IPS-18a (cell line): ENCODE measurements at regions not wholly inside any gene's neighbourhood (a gene's known extent, or its start where the extent isn't known, plus 50 kb on each side); places are given as distances from the start of the nearest gene placed in this dataset.

ENCODE experiments used
- H3K27ac ChIP-seq: one replicate; pipeline ENCODE4 v1.5.1; 2013; ENCODE audit warnings: low read length
- H3K27me3 ChIP-seq: one replicate; pipeline ENCODE4 v1.6.1; 2013; ENCODE audit warnings: mild to moderate bottlenecking, low read length; ENCODE audit not compliant: control insufficient read depth, insufficient read depth
- H3K36me3 ChIP-seq: one replicate; pipeline ENCODE4 v1.6.1; 2013; ENCODE audit warnings: low read depth, low read length; ENCODE audit not compliant: control insufficient read depth
- H3K4me1 ChIP-seq: one replicate; pipeline ENCODE4 v1.6.1; 2013; ENCODE audit warnings: low read depth, low read length; ENCODE audit not compliant: control insufficient read depth
- H3K4me3 ChIP-seq: one replicate; pipeline ENCODE4 v1.5.1; 2013; ENCODE audit warnings: low read length
- H3K9ac ChIP-seq: one replicate; pipeline ENCODE4 v1.6.1; 2013; ENCODE audit warnings: mild to moderate bottlenecking, low read length, moderate library complexity
- H3K9me3 ChIP-seq: one replicate; pipeline ENCODE4 v1.6.1; 2013; ENCODE audit warnings: low read depth, low read length; ENCODE audit not compliant: control insufficient read depth

- H3K27ac ChIP-seq: no peak overlapping the region
- no peaks in the 10 kb centered on the region for H3K4me1 ChIP-seq
- H3K4me3 ChIP-seq: no peak overlapping the region
- no peaks in the 10 kb centered on the region for H3K36me3 ChIP-seq
- no peaks in the 10 kb centered on the region for H3K27me3 ChIP-seq
- peaks cover 11% of the 10 kb centered on the region for H3K9me3 ChIP-seq
- no peak overlapping the region for H3K9ac ChIP-seq
Measured at GRCh38 chr12:31843398-31844095, 114.7 kb upstream of the AMN1 start.

DNA sequence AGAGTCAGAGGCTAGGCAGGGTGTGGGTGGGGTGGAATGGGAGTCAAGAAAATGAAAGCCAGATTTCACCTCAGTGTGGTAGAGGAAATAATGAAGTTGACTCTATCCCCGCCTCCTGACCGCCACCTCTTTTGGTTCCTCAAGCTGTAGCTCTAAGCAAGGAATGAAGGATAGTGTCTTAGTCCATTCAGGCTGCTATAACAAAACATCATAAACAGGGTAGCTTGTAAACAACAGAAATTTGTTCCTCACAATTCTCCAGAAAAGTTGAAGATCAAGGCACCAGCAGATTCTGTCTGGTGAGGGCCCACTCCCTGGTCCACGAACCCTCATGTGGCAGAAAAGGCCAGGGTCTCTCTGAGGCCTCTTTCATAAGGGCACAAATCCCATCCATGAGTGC, 109.1 kb upstream of the AMN1 start:
- Histone ChIP-seq H3K27ac (no peak overlapping the region), H3K36me3 (no peaks in the 10 kb centered on the region), H3K9ac (no peak overlapping the region), H3K9me3 (no peaks in the 10 kb centered on the region), H3K4me3 (no peak overlapping the region), H3K4me1 (no peaks in the 10 kb centered on the region), H3K27me3 (no peaks in the 10 kb centered on the region)

GRCh38 chr12:31835276-31835882, 106.6 kb upstream of the AMN1 start:
- Histone ChIP-seq H3K9ac (no peak overlapping the region), H3K4me1 (no peaks in the 10 kb centered on the region), H3K27ac (no peak overlapping the region)

GRCh38 chr12:31834150-31834549, 105.3 kb upstream of the AMN1 start:
- Histone ChIP-seq H3K9ac (no peak overlapping the region), H3K27me3 (no peaks in the 10 kb centered on the region), H3K9me3 (no peaks in the 10 kb centered on the region), H3K36me3 (no peaks in the 10 kb centered on the region), H3K4me1 (no peaks in the 10 kb centered on the region), H3K27ac (no peak overlapping the region), H3K4me3 (no peak overlapping the region)

More at GRCh38 chr12:31835276-31835882, 106.6 kb upstream of the AMN1 start:
- H3K9me3 ChIP-seq: no peaks in the 10 kb centered on the region
- H3K27me3 ChIP-seq: no peaks in the 10 kb centered on the region
- H3K36me3 ChIP-seq: no peaks in the 10 kb centered on the region
- H3K4me3 ChIP-seq: no peak overlapping the region

DNA sequence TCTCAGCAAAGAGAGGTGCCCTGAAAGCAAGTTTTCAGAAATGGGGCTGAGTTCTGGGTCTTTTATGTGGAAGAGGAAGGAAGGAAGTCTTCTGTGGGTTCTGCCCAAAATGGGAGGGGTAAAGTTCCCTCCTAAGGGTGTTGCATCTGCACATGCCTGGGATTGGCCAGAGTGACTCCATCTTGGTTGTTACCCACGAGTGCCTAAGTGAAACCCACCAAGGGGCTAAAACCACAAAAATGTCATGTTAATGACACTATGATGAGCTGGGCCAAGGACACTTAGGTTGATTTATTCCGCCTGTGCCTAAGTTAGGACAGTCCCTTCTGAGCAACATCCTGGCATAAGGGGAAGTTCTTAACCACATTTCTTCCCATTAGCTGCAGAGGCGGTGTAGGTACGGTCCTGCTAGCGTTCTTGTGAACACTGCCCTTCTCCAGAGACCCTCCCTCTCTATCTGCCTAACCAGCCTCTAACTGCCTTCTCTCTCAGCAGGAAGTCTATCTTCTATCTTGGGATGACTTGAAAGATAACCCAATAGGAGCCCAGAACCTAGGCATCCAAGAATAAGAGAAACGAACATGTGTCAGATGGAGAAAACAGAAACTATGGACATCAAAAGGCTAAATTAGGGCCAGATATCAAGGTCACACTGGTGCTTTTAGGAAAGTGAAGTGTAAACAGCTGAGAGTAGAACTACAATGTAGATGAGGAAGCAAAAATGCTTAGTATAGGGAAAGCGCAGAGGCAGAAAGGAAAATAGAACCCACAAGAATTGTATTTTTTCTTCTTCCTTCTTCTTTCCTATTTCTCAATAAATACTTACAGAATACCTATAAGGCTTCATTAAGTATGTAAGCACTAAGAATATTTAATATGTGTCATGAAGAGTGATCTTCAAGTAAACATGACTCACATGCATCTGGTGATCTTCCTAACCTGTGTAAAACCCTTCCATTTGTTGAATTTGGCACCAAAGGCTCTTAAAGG, 104.2 kb upstream of the AMN1 start:
- Histone ChIP-seq H3K27ac (no peak overlapping the region), H3K9me3 (no peaks in the 10 kb centered on the region), H3K36me3 (no peaks in the 10 kb centered on the region), H3K27me3 (no peaks in the 10 kb centered on the region), H3K4me3 (no peak overlapping the region), H3K9ac (no peak overlapping the region), H3K4me1 (no peaks in the 10 kb centered on the region)

- Histone ChIP-seq H3K36me3 (no peaks in the 10 kb centered on the region), H3K27me3 (no peaks in the 10 kb centered on the region)
Measured at GRCh38 chr12:31828071-31828470, 99.2 kb upstream of the AMN1 start.

DNA sequence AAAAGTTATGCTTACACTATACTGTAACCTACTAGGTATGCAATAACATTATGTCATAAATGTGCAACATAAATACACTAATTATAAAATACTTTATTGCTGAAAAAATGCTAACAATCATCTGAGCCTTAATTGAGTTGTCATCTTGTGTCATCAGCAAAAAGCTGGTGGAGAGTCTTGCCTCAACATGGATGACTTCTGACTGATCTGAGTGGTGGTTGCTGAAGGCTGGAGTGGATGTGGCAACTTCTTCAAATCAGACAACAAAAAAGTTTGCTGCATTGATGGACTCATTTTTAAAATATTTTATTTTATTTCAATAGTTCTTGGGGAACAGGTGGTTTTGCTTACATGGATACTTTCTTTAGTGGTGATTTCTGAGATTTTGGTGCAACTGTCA, 93.9 kb upstream of the AMN1 start:
- H3K27ac ChIP-seq: no peak overlapping the region
- no peak overlapping the region for H3K4me3 ChIP-seq
- H3K4me1 ChIP-seq: no peaks in the 10 kb centered on the region
- no peaks in the 10 kb centered on the region for H3K36me3 ChIP-seq
- H3K9ac ChIP-seq: no peak overlapping the region
- H3K9me3 ChIP-seq: peaks cover 4% of the 10 kb centered on the region
- H3K27me3 ChIP-seq: no peaks in the 10 kb centered on the region

More at GRCh38 chr12:31828071-31828470, 99.2 kb upstream of the AMN1 start:
- no peak overlapping the region for H3K27ac ChIP-seq
- peaks cover 4% of the 10 kb centered on the region for H3K9me3 ChIP-seq
- H3K9ac ChIP-seq: no peak overlapping the region
- no peaks in the 10 kb centered on the region for H3K4me1 ChIP-seq
- H3K4me3 ChIP-seq: no peak overlapping the region

- H3K9me3 ChIP-seq: peaks cover 4% of the 10 kb centered on the region
- H3K27me3 ChIP-seq: no peaks in the 10 kb centered on the region
- no peak overlapping the region for H3K27ac ChIP-seq
- H3K4me1 ChIP-seq: no peaks in the 10 kb centered on the region
- H3K9ac ChIP-seq: no peak overlapping the region
- no peaks in the 10 kb centered on the region for H3K36me3 ChIP-seq
- no peak overlapping the region for H3K4me3 ChIP-seq
Measured at GRCh38 chr12:31821484-31821883, 92.7 kb upstream of the AMN1 start.

DNA sequence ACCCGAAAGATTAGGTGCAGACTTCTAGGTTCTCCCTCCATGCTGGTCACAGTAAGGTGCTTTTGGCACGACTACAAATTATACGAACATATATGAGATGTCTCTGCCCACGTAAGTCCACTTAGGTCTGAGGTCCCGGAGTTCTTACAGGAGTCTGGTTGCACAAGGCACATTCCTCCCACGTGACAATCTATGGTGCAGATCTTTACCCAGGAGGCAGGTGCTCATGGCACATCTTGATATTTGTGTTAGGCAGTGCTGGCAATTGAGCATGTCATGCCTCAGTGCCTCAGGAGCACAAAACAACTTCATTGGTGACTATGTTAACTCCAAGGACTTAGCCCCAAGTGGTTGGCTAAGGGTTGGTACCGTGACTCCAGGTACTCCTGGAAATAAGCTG, 92.0 kb upstream of the AMN1 start:
- no peaks in the 10 kb centered on the region for H3K4me1 ChIP-seq
- no peaks in the 10 kb centered on the region for H3K36me3 ChIP-seq
- H3K9ac ChIP-seq: no peak overlapping the region
- no peak overlapping the region for H3K27ac ChIP-seq
- H3K9me3 ChIP-seq: no peaks in the 10 kb centered on the region
- H3K27me3 ChIP-seq: no peaks in the 10 kb centered on the region
- no peak overlapping the region for H3K4me3 ChIP-seq

GRCh38 chr12:31819427-31819826, 90.6 kb upstream of the AMN1 start:
- no peaks in the 10 kb centered on the region for H3K36me3 ChIP-seq

GRCh38 chr12:31818623-31819268, 89.9 kb upstream of the AMN1 start:
- H3K9ac ChIP-seq: no peak overlapping the region
- no peaks in the 10 kb centered on the region for H3K4me1 ChIP-seq
- H3K4me3 ChIP-seq: no peak overlapping the region
- H3K9me3 ChIP-seq: no peaks in the 10 kb centered on the region
- no peaks in the 10 kb centered on the region for H3K36me3 ChIP-seq
- no peaks in the 10 kb centered on the region for H3K27me3 ChIP-seq
- H3K27ac ChIP-seq: no peak overlapping the region

More at GRCh38 chr12:31819427-31819826, 90.6 kb upstream of the AMN1 start:
- Histone ChIP-seq H3K4me3 (no peak overlapping the region), H3K27me3 (no peaks in the 10 kb centered on the region), H3K27ac (no peak overlapping the region), H3K9ac (no peak overlapping the region), H3K4me1 (no peaks in the 10 kb centered on the region), H3K9me3 (no peaks in the 10 kb centered on the region)
